ENCODE measurements at regions not wholly inside any gene's neighbourhood (a gene's known extent, or its start where the extent isn't known, plus 50 kb on each side); places are given as distances from the start of the nearest gene placed in this dataset.

DNA sequence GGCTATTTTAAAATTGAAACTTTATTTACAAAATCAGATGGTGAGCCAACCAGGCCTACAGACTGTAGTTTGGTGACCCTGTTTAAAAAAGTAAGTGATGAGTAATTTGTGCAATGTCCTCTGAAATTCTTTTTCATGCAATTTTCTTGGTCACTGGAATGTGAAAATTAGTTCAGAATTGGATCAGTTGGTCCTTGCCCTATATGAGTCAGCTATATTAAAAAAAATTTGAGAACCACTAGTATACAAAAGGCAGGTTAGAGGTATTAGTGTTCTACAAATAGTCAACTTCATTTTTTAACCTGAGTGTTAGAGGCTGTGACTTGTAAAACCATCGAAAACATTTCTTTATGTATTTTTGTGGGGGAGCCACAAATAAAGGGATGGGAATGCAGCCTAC, 91.1 kb upstream of the NXPH2 start:
- TF ChIP-seq SRSF3 (IDR thresholded peaks at IDR 0.05; ENCODE audit: insufficient read depth, low read length): no peak
- no peak for TF ChIP-seq POLR2A (conservative IDR thresholded peaks at IDR 0.05)
- TF ChIP-seq, protein P1, sequence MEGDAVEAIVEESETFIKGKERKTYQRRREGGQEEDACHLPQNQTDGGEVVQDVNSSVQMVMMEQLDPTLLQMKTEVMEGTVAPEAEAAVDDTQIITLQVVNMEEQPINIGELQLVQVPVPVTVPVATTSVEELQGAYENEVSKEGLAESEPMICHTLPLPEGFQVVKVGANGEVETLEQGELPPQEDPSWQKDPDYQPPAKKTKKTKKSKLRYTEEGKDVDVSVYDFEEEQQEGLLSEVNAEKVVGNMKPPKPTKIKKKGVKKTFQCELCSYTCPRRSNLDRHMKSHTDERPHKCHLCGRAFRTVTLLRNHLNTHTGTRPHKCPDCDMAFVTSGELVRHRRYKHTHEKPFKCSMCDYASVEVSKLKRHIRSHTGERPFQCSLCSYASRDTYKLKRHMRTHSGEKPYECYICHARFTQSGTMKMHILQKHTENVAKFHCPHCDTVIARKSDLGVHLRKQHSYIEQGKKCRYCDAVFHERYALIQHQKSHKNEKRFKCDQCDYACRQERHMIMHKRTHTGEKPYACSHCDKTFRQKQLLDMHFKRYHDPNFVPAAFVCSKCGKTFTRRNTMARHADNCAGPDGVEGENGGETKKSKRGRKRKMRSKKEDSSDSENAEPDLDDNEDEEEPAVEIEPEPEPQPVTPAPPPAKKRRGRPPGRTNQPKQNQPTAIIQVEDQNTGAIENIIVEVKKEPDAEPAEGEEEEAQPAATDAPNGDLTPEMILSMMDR (IDR thresholded peaks at IDR 0.05 in 2 of 3, conservative IDR thresholded peaks at IDR 0.05 in 1 of 3; ENCODE audit: insufficient read depth in 2 of 3, low read depth in 1 of 3, low read length in 3 of 3): no peak
- TF ChIP-seq CSDE1 (IDR thresholded peaks at IDR 0.05): no peak
- no peak for TF ChIP-seq RBFOX2 (IDR thresholded peaks at IDR 0.05; ENCODE audit: low read depth, low read length)
- TF ChIP-seq, protein P2, sequence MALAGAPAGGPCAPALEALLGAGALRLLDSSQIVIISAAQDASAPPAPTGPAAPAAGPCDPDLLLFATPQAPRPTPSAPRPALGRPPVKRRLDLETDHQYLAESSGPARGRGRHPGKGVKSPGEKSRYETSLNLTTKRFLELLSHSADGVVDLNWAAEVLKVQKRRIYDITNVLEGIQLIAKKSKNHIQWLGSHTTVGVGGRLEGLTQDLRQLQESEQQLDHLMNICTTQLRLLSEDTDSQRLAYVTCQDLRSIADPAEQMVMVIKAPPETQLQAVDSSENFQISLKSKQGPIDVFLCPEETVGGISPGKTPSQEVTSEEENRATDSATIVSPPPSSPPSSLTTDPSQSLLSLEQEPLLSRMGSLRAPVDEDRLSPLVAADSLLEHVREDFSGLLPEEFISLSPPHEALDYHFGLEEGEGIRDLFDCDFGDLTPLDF (CRISPR knock-in tag; IDR thresholded peaks at IDR 0.05): no peak
- TF ChIP-seq ZC3H4 (CRISPR knock-in tag; IDR thresholded peaks at IDR 0.05; ENCODE audit: borderline replicate concordance): no peak
- no peak for TF ChIP-seq KAT2B (IDR thresholded peaks at IDR 0.05; ENCODE audit: low read depth, low read length)
- TF ChIP-seq LARP7 (IDR thresholded peaks at IDR 0.05): no peak
- TF ChIP-seq KLF1 (tag; IDR thresholded peaks at IDR 0.05): no peak
